ENCODE measurements at regions not wholly inside any gene's neighbourhood (a gene's known extent, or its start where the extent isn't known, plus 50 kb on each side); places are given as distances from the start of the nearest gene placed in this dataset.
"Not testable (repeated sequence)": the region's sequence is repeated elsewhere in the genome, so short reads cannot be mapped to it uniquely, and the experiment has no call there.

DNA sequence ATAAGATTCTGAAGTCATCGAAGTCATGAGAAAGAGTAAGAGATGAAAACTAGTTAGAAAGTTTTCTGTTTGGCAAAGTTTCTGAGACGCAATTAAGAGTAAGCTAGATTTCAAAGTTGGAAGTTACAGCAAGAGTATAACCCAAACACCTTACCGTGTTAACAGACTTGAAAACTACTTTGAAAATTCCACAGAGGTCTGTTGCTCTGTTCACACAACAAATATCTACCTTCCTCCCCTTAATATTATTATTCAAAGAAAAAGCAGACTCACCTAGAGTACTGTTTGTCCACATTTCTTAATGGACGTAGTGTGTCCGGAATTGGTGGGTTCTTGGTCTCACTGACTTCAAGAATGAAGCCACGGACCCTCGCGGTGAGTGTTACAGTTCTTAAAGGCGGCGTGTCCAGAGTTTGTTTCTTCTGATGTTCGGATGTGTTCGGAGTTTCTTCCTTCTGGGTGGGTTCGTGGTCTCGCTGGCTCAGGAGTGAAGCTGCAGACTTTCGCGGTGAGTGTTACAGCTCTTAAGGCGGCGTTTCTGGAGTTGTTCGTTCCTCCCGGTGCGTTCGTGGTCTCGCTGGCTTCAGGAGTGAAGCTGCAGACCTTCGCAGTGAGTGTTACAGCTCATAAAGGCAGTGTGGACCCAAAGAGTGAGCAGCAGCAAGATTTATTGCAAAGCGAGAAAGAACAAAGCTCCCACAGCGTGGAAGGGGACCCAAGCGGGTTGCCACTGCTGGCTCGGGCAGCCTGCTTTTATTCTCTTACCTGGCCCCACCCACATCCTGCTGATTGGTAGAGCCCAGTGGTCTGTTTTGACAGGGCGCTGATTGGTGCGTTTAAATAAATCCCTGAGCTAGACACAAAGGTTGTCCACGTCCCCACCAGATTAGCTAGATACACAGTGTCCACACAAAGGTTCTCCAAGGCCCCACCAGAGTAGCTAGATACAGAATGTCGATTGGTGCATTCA, 165.1 kb upstream of the TEX13C start:
- not testable (repeated sequence) for TF ChIP-seq EZH2phosphoT487 (IDR thresholded peaks at IDR 0.05; ENCODE audit: insufficient read depth, low read depth); EZH2 (IDR thresholded peaks at IDR 0.05; ENCODE audit: insufficient read depth, poor library complexity, severe bottlenecking)
